ENCODE measurements at regions not wholly inside any gene's neighbourhood (a gene's known extent, or its start where the extent isn't known, plus 50 kb on each side); places are given as distances from the start of the nearest gene placed in this dataset.
"Not testable (repeated sequence)": the region's sequence is repeated elsewhere in the genome, so short reads cannot be mapped to it uniquely, and the experiment has no call there.

DNA sequence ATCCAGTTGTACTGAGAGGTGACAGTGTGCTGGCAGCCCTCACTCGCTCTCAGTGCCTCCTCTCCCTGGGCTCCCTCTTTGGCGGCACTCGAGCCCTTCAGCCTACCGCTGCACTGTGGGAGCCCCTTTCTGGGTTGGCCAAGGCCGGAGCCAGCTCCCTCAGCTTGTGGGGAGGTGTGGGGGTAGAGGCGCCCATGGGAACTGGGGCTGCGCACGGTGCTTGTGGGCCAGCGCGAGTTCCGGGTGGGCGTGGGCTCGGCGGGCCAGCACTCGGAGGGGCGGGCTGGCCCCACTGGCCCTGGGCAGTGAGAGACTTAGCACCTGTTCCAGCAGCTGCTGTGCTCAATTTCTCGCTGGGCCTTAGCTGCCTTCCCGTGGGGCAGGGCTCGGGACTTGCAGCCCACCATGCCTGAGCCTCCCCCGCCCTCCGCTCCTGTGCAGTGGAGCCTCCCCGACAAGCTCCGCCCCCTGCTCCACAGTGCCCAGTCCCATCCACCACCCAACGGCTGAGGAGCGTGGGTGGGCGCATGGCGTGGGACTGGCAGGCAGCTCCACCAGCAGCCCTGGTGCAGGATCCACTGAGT lies 342.2 kb upstream of the ZNF608 start:
- TF ChIP-seq, protein P1, sequence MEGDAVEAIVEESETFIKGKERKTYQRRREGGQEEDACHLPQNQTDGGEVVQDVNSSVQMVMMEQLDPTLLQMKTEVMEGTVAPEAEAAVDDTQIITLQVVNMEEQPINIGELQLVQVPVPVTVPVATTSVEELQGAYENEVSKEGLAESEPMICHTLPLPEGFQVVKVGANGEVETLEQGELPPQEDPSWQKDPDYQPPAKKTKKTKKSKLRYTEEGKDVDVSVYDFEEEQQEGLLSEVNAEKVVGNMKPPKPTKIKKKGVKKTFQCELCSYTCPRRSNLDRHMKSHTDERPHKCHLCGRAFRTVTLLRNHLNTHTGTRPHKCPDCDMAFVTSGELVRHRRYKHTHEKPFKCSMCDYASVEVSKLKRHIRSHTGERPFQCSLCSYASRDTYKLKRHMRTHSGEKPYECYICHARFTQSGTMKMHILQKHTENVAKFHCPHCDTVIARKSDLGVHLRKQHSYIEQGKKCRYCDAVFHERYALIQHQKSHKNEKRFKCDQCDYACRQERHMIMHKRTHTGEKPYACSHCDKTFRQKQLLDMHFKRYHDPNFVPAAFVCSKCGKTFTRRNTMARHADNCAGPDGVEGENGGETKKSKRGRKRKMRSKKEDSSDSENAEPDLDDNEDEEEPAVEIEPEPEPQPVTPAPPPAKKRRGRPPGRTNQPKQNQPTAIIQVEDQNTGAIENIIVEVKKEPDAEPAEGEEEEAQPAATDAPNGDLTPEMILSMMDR (IDR thresholded peaks at IDR 0.05), result no peak
- TF ChIP-seq POLR2A (IDR thresholded peaks at IDR 0.05), result no peak
- WGBS, 2 donors, result 94 to 99% methylated on average over 12 to 13 of the region's 27 CpGs
- H3K4me3 ChIP-seq (ENCODE audit: low read depth, poor library complexity, severe bottlenecking), result no peak overlapping the region
- intact Hi-C loops (cut with DNase I; ENCODE audit: low total_unique reads), result no loop called here
- no peak for DNase-seq (ENCODE audit: low spot score in 2 of 2)

DNA sequence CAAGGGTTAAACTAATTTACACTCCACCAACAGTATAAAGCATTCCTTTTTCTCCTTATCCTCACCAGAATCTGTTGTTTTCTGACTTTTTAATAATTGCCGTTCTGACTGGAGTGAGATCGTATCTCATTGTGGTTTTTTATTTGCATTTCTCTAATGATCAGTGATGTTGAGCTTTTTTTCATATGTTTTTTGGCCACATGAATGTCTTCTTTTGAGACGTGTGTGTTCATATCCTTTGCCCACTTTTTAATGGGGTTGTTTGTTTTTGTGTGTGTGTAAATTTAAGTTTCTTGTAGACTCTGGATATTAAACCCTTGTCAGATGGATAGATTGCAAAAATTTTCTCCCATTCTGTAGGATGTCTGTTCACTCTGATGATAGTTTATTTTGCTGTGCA lies 345.7 kb upstream of the ZNF608 start:
- DNase-seq (ENCODE audit: low spot score in 2 of 2); intact Hi-C loops (cut with DNase I; ENCODE audit: low total_unique reads); H3K4me3 ChIP-seq (ENCODE audit: low read depth, poor library complexity, severe bottlenecking): not testable (repeated sequence)
- WGBS, 2 donors, result 80 to 81% methylated on average over 3 of the region's 3 CpGs

DNA sequence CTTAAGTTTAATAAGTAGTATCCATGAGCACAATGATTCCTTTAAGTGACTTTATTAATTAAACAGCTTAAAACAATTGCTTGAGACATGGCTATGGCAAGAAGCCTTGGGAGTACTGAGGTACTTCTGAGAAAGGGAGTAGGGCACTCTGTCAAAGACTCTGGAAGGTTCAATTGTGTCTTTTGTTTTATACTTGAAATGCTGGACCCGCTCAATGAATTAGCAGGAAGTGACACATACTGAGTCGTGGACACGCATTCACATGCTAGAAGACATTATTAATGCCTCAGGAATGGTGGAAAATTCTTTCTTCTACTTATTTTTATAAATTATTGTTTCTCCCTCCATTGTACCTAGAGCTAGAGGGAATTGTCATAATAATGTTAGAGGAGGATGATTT lies 347.3 kb upstream of the ZNF608 start:
- TF ChIP-seq POLR2A (IDR thresholded peaks at IDR 0.05), result no peak
- TF ChIP-seq, protein P1 (IDR thresholded peaks at IDR 0.05), result no peak
- no peak for DNase-seq (ENCODE audit: low spot score in 2 of 2)
- WGBS, 2 donors, result 57 to 62% methylated on average over 3 of the region's 3 CpGs
- intact Hi-C loops (cut with DNase I; ENCODE audit: low total_unique reads), result no loop called here
- no peak overlapping the region for H3K4me3 ChIP-seq (ENCODE audit: low read depth, poor library complexity, severe bottlenecking)

DNA sequence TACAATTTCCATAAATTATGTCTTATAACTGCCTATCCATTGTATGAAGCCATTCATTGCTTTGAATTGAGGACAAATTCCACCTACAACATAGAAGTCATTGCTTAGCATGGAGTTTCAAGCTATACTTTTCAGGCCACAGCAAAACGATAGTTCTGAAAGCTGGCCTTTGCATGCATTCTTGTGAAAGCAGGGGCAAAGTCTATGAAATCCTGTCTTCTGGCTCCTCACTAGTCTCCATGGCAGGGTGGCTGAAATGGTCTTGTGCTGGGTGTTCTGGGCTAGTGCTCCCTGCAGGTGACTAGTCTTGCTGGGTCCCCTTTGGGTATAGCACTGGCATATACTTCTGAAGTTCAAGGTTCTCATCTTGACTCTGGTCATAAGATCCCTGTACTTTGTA lies 353.9 kb upstream of the ZNF608 start:
- DNase-seq (ENCODE audit: low spot score in 2 of 2), result no peak
- H3K4me3 ChIP-seq (ENCODE audit: low read depth, poor library complexity, severe bottlenecking), result no peak overlapping the region
- intact Hi-C loops (cut with DNase I; ENCODE audit: low total_unique reads), result no loop called here
- WGBS, 2 donors, result 94 to 95% methylated on average over 1 of the region's 1 CpG
- TF ChIP-seq, protein P1 (IDR thresholded peaks at IDR 0.05), result no peak
- TF ChIP-seq POLR2A (IDR thresholded peaks at IDR 0.05), result no peak

DNA sequence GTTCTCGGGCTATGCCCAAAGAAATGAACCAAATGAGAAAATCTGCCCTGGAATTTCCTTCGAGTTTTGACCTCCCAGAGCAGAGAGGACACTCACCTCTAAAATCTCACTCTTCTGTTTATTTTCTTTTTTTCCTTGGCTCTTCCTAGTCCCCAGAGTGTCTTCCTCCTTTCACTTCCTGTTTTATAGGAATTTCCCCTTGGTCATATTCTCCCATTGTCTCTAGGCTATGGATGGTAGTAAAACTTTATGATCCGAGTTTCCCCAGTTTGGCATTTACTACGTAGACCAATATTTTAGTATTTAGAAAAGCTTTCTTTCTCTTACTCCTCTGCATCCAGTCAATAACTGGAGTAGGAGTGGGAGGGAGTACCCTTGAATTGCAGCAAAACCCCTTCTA lies 354.5 kb upstream of the ZNF608 start:
- WGBS, 2 donors, result 76 to 79% methylated on average over 4 of the region's 4 CpGs
- intact Hi-C loops (cut with DNase I; ENCODE audit: low total_unique reads), result no loop called here
- TF ChIP-seq, protein P1 (IDR thresholded peaks at IDR 0.05), result no peak
- no peak for TF ChIP-seq POLR2A (IDR thresholded peaks at IDR 0.05)
- no peak for DNase-seq (ENCODE audit: low spot score in 2 of 2)
- no peak overlapping the region for H3K4me3 ChIP-seq (ENCODE audit: low read depth, poor library complexity, severe bottlenecking)

DNA sequence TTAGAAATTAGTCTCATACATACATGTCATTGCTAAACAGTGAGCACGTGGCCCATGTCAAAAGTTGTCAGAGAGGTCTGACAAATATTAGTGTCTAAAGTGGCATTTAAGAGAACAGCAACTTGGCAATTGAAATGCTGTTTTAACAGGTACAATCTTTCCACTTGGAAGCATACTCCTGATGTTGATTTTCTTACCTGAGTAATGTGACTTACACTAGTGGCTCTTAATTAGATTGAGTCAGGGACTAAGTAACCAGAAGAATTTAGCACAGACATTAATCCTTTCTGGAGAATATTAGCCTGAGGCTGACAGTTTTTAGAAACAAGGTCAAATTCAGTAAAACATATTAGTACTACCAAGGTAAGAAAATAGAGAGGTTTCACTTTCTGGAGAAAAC lies 357.0 kb upstream of the ZNF608 start:
- intact Hi-C loops (cut with DNase I; ENCODE audit: low total_unique reads), result no loop called here
- 79 to 100% methylated on average over 1 of the region's 1 CpG for WGBS, 2 donors
- DNase-seq (ENCODE audit: low spot score in 2 of 2), result no peak
- no peak overlapping the region for H3K4me3 ChIP-seq (ENCODE audit: low read depth, poor library complexity, severe bottlenecking)
- TF ChIP-seq, protein P1 (IDR thresholded peaks at IDR 0.05), result no peak
- no peak for TF ChIP-seq POLR2A (IDR thresholded peaks at IDR 0.05)

Measured in lower leg skin (tissue), 4 donors.